ENCODE measurements at regions not wholly inside any gene's neighbourhood (a gene's known extent, or its start where the extent isn't known, plus 50 kb on each side); places are given as distances from the start of the nearest gene placed in this dataset.

GRCh38 chr2:177317857-177318256, 53.3 kb upstream of the NFE2L2 start:
- ChIA-PET CTCF (no interaction called here), POLR2A (no interaction called here), RAD21 (ENCODE audit: unreplicated experiment) (no interaction called here), SMC1A (ENCODE audit: uncharacterized antibody, unreplicated experiment) (interaction anchor here (1.1 kb wide), 1 partner anchor 152 kb away, joined by 6 read pairs; no protein-coding TSS in a partner anchor)
- Histone ChIP-seq H3K4me1 (ENCODE audit: control insufficient read depth, insufficient read depth, low read length) (no peaks in the 10 kb centered on the region), H3K9me3 (replicated peaks; ENCODE audit: control insufficient read depth, insufficient read depth, low read length) (no peaks in the 10 kb centered on the region), H3K9ac (ENCODE audit: control insufficient read depth, insufficient read depth, low read length) (no peak overlapping the region), H3K4me2 (ENCODE audit: control insufficient read depth, insufficient read depth) (no peak overlapping the region), H3K79me2 (ENCODE audit: control insufficient read depth, insufficient read depth, low read length) (no peaks in the 10 kb centered on the region), H2AFZ (ENCODE audit: control insufficient read depth, low read depth, low read length) (no peak overlapping the region), H3K36me3 (ENCODE audit: control insufficient read depth in 2 of 2, insufficient read depth in 2 of 2, low read length in 1 of 2) (no peaks in the 10 kb centered on the region), H4K20me1 (ENCODE audit: control insufficient read depth, insufficient read depth) (no peaks in the 10 kb centered on the region), H3K4me3 (no peak overlapping the region), H3K27me3 (replicated peaks in 1 of 2; ENCODE audit: control insufficient read depth in 2 of 2, insufficient read depth in 2 of 2, low read length in 1 of 2) (no peaks in the 10 kb centered on the region), H3K27ac (ENCODE audit: control insufficient read depth, insufficient read depth) (no peak overlapping the region)
- no TSS peak for BruUV-seq (replicated peaks)
- FAIRE-seq (no peak), ATAC-seq (no peak), DNase-seq (ENCODE audit: low read depth, low spot score) (no peak)
- in situ Hi-C loops (cut with MboI), result no loop called here
- TF ChIP-seq MTA2 (IDR thresholded peaks at IDR 0.05; ENCODE audit: low read depth) (no peak), ZNF384 (IDR thresholded peaks at IDR 0.05; ENCODE audit: borderline replicate concordance, low read depth, low read length) (no peak), ZBTB4 (CRISPR knock-in tag; IDR thresholded peaks at IDR 0.05) (no peak), KLF5 (IDR thresholded peaks at IDR 0.05; ENCODE audit: partially characterized antibody) (no peak)
- WGBS (ENCODE audit: insufficient coverage, insufficient replicate concordance, low lambda C conversion rate, missing lambda C conversion rate), result 95% methylated on average over 1 of the region's 1 CpG
- intact Hi-C loops (cut with micrococcal nuclease; ENCODE audit: unreplicated experiment), result no loop called here

DNA sequence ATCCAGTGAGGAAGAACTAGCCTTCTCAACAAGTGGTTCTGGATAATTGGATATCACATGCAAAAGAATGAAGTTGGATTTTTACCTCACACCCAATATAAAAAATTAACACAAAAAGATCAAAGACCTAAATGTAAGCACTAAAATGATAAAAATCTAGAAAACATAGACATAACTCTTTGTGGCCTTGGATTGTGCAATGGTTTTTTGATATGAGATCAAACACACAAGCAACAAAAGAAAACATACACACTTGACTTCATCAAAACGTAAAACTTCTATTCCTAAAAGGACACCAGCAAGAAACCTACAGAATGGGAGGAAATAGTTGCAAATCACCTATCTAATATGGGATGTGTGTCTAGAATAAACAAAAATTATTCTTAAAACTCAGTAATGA, 54.1 kb upstream of the NFE2L2 start:
- POLR2A ChIA-PET, result no interaction called here
- Histone ChIP-seq H3K27ac (ENCODE audit: control insufficient read depth, insufficient read depth) (no peak overlapping the region), H3K79me2 (ENCODE audit: control insufficient read depth, insufficient read depth, low read length) (no peaks in the 10 kb centered on the region), H4K20me1 (ENCODE audit: control insufficient read depth, insufficient read depth) (no peaks in the 10 kb centered on the region), H3K4me3 (no peak overlapping the region), H3K4me1 (ENCODE audit: control insufficient read depth, insufficient read depth, low read length) (no peaks in the 10 kb centered on the region), H3K9ac (ENCODE audit: control insufficient read depth, insufficient read depth, low read length) (no peak overlapping the region), H3K9me3 (replicated peaks; ENCODE audit: control insufficient read depth, insufficient read depth, low read length) (no peaks in the 10 kb centered on the region), H3K4me2 (ENCODE audit: control insufficient read depth, insufficient read depth) (no peak overlapping the region), H3K27me3 (replicated peaks in 1 of 2; ENCODE audit: control insufficient read depth in 2 of 2, insufficient read depth in 2 of 2, low read length in 1 of 2) (no peaks in the 10 kb centered on the region), H3K36me3 (ENCODE audit: control insufficient read depth in 2 of 2, insufficient read depth in 2 of 2, low read length in 1 of 2) (no peaks in the 10 kb centered on the region), H2AFZ (ENCODE audit: control insufficient read depth, low read depth, low read length) (no peak overlapping the region)
- intact Hi-C loops (cut with micrococcal nuclease; ENCODE audit: unreplicated experiment), result no loop called here
- FAIRE-seq (no peak), DNase-seq (ENCODE audit: low read depth, low spot score) (no peak), ATAC-seq (no peak)
- RAD21 ChIA-PET (ENCODE audit: unreplicated experiment), result no interaction called here
- CTCF ChIA-PET, result no interaction called here
- BruUV-seq (replicated peaks), result no TSS peak
- WGBS (ENCODE audit: insufficient coverage, insufficient replicate concordance, low lambda C conversion rate, missing lambda C conversion rate), result 100% methylated on average over 1 of the region's 1 CpG
- in situ Hi-C loops (cut with MboI), result no loop called here
- SMC1A ChIA-PET (ENCODE audit: uncharacterized antibody, unreplicated experiment), result interaction anchor here (1.1 kb wide), 1 partner anchor 153 kb away, joined by 6 read pairs; no protein-coding TSS in a partner anchor
- no peak for TF ChIP-seq SMAD1 (IDR thresholded peaks at IDR 0.05; ENCODE audit: low read depth, partially characterized antibody)
- no peak for TF ChIP-seq CREB1 (IDR thresholded peaks at IDR 0.05; ENCODE audit: low read depth)
- no peak for TF ChIP-seq NFIC (IDR thresholded peaks at IDR 0.05; ENCODE audit: low read depth, low read length)
- no peak for TF ChIP-seq HCFC1 (IDR thresholded peaks at IDR 0.05; ENCODE audit: low read length)
- TF ChIP-seq, protein P1, sequence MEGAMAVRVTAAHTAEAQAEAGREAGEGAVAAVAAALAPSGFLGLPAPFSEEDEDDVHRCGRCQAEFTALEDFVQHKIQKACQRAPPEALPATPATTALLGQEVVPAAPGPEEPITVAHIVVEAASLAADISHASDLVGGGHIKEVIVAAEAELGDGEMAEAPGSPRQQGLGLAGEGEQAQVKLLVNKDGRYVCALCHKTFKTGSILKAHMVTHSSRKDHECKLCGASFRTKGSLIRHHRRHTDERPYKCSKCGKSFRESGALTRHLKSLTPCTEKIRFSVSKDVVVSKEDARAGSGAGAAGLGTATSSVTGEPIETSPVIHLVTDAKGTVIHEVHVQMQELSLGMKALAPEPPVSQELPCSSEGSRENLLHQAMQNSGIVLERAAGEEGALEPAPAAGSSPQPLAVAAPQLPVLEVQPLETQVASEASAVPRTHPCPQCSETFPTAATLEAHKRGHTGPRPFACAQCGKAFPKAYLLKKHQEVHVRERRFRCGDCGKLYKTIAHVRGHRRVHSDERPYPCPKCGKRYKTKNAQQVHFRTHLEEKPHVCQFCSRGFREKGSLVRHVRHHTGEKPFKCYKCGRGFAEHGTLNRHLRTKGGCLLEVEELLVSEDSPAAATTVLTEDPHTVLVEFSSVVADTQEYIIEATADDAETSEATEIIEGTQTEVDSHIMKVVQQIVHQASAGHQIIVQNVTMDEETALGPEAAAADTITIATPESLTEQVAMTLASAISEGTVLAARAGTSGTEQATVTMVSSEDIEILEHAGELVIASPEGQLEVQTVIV (IDR thresholded peaks at IDR 0.05; ENCODE audit: borderline replicate concordance, partially characterized antibody), result no peak
- TF ChIP-seq SUPT20H (IDR thresholded peaks at IDR 0.05; ENCODE audit: borderline replicate concordance, control insufficient read depth, low read depth, low read length), result no peak
- TF ChIP-seq ZBED1 (IDR thresholded peaks at IDR 0.05; ENCODE audit: borderline replicate concordance), result no peak
- TF ChIP-seq PAX8 (IDR thresholded peaks at IDR 0.05), result no peak
- TF ChIP-seq TBL1XR1 (IDR thresholded peaks at IDR 0.05; ENCODE audit: low read depth, low read length), result no peak
